Keratinocyte (primary cell): ENCODE measurements at regions not wholly inside any gene's neighbourhood (a gene's known extent, or its start where the extent isn't known, plus 50 kb on each side); places are given as distances from the start of the nearest gene placed in this dataset.

Source experiments
- DNase-seq: peaks from one replicate; pipeline ENCODE4 v3.0.0-alpha.2; 2011; ENCODE audit warnings: low read depth, missing footprints, low spot score
- FAIRE-seq: peaks from 2 replicates; lab custom pipeline; 2011; peaks lifted over from hg19 to GRCh38; lab: Jason Lieb, UNC
- H2AFZ ChIP-seq: 2 replicates; pipeline ENCODE4 v1.6.0; 2012; ENCODE audit warnings: low read length, control low read depth, inconsistent platforms; ENCODE audit not compliant: control insufficient read depth
- H3K27ac ChIP-seq: 2 replicates; pipeline ENCODE4 v1.5.1; 2011; ENCODE audit warnings: low read length; ENCODE audit not compliant: control insufficient read depth, insufficient read depth
- H3K27me3 ChIP-seq: 3 replicates; pipeline ENCODE4 v1.6.0; 2011; ENCODE audit warnings: low read length; ENCODE audit not compliant: control insufficient read depth, insufficient read depth; ENCODE audit errors: extremely low read depth
- H3K36me3 ChIP-seq, 2 experiments: 2 replicates in 1 of 2; 3 replicates in 1 of 2; pipeline ENCODE4 v1.5.1; 2011; ENCODE audit warnings: low read length in 2 of 2, mild to moderate bottlenecking in 1 of 2; ENCODE audit not compliant: control insufficient read depth in 2 of 2, insufficient read depth in 2 of 2; ENCODE audit errors: extremely low read depth in 1 of 2
- H3K4me1 ChIP-seq: 3 replicates; pipeline ENCODE4 v1.5.1; 2011; ENCODE audit warnings: low read length; ENCODE audit not compliant: control insufficient read depth, insufficient read depth; ENCODE audit errors: extremely low read depth
- H3K4me2 ChIP-seq: 3 replicates; pipeline ENCODE4 v1.6.0; 2011; ENCODE audit warnings: low read depth, low read length; ENCODE audit not compliant: control insufficient read depth, insufficient read depth; ENCODE audit errors: extremely low read depth
- H3K4me3 ChIP-seq, 3 experiments: fragments of 200-600 bp in 1 of 3; sonication (generic) in 1 of 3; 2 replicates in 2 of 3; 3 replicates in 1 of 3; pipeline ENCODE4 v1.5.1; 2011 to 2016; ENCODE audit warnings: low read length in 3 of 3, mild to moderate bottlenecking in 3 of 3, control low read depth in 2 of 3, inconsistent platforms in 1 of 3, low read depth in 1 of 3, mixed read lengths in 1 of 3, mixed run types in 1 of 3, moderate library complexity in 1 of 3; ENCODE audit not compliant: control insufficient read depth in 2 of 3, insufficient read depth in 2 of 3; ENCODE audit errors: extremely low read depth in 1 of 3
- H3K79me2 ChIP-seq: 2 replicates; pipeline ENCODE4 v1.6.0; 2012; ENCODE audit warnings: low read length; ENCODE audit not compliant: control insufficient read depth, insufficient read depth
- H3K9ac ChIP-seq: 3 replicates; pipeline ENCODE4 v1.6.0; 2011; ENCODE audit warnings: low read length; ENCODE audit not compliant: control insufficient read depth, insufficient read depth; ENCODE audit errors: extremely low read depth
- H3K9me1 ChIP-seq: 3 replicates; pipeline ENCODE4 v1.6.0; 2011; ENCODE audit warnings: low read length; ENCODE audit not compliant: control insufficient read depth, insufficient read depth; ENCODE audit errors: extremely low read depth
- H3K9me3 ChIP-seq: 2 replicates; pipeline ENCODE4 v1.5.1; 2012; ENCODE audit warnings: low read depth, low read length; ENCODE audit not compliant: control insufficient read depth
- H4K20me1 ChIP-seq: 3 replicates; pipeline ENCODE4 v1.6.0; 2011; ENCODE audit warnings: low read length; ENCODE audit not compliant: control insufficient read depth, insufficient read depth; ENCODE audit errors: extremely low read depth
- CTCF ChIP-seq, 3 experiments: IDR thresholded peaks in 1 of 3; conservative IDR thresholded peaks in 1 of 3; optimal IDR thresholded peaks in 1 of 3; 2 replicates in 2 of 3; 3 replicates in 1 of 3; pipeline versions ENCODE3 to v1.5.1; 2011; ENCODE audit warnings: low read length in 3 of 3, mild to moderate bottlenecking in 3 of 3, moderate library complexity in 2 of 3, control low read depth in 1 of 3, inconsistent platforms in 1 of 3; ENCODE audit not compliant: insufficient read depth in 2 of 3; ENCODE audit errors: extremely low read depth in 1 of 3
- EZH2 ChIP-seq: IDR thresholded peaks from one replicate; pipeline ENCODE4 v1.6.1; 2012; ENCODE audit warnings: inconsistent platforms, mild to moderate bottlenecking, low read length, moderate library complexity
- dilution Hi-C: fragments of 300-500 bp; cut with MboI; formaldehyde crosslinking; loops from one replicate; pipeline ENCODE4 v1.7.0; 2020; ENCODE audit warnings: low sequenced_read_pairs; ENCODE audit not compliant: extremely low pct_ligation_motif_present

DNA sequence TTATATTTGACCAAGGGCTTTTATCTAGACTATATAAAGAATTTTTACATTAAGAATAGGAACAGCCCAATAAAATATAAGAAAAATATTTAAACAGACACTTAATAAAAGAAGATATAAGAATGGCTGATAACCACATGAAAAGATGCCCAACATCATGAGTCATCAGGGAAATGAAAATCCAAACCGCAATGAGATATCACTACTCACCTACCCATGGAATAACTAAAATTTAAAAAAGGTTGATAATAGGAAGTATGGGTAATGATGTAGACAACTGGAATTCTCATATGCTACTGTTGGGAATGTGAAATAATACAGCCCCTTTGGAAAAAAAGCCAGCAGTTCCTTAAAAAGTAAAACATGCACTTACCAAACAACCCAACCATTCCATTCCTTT, 206.9 kb upstream of the PCSK5 start:
- H3K36me3 ChIP-seq, result no peaks in the 10 kb centered on the region
- no peak overlapping the region for H3K27ac ChIP-seq
- H3K9me1 ChIP-seq, result no peaks in the 10 kb centered on the region
- dilution Hi-C loops, result no loop called here
- no peak overlapping the region for H3K9ac ChIP-seq
- FAIRE-seq, result no peak
- H3K4me2 ChIP-seq, result no peak overlapping the region
- no peaks in the 10 kb centered on the region for H3K27me3 ChIP-seq
- no peaks in the 10 kb centered on the region for H4K20me1 ChIP-seq
- TF ChIP-seq EZH2, result no peak
- TF ChIP-seq CTCF (optimal IDR thresholded peaks at IDR 0.05 in 1 of 3, IDR thresholded peaks at IDR 0.05 in 1 of 3, conservative IDR thresholded peaks at IDR 0.05 in 1 of 3; ENCODE audit: extremely low read depth in 1 of 3, insufficient read depth in 2 of 3, low read length in 3 of 3), result no peak
- H2AFZ ChIP-seq, result no peak overlapping the region
- no peak overlapping the region for H3K4me3 ChIP-seq
- no peak for DNase-seq
- no peaks in the 10 kb centered on the region for H3K4me1 ChIP-seq
- no peaks in the 10 kb centered on the region for H3K79me2 ChIP-seq
- no peaks in the 10 kb centered on the region for H3K9me3 ChIP-seq

- Histone ChIP-seq H3K27me3 (no peaks in the 10 kb centered on the region), H3K36me3 (no peaks in the 10 kb centered on the region), H3K9ac (no peak overlapping the region), H4K20me1 (no peaks in the 10 kb centered on the region), H3K4me1 (no peaks in the 10 kb centered on the region), H3K4me2 (no peak overlapping the region), H3K9me3 (no peaks in the 10 kb centered on the region), H3K9me1 (no peaks in the 10 kb centered on the region), H2AFZ (no peak overlapping the region), H3K27ac (no peak overlapping the region), H3K4me3 (no peak overlapping the region), H3K79me2 (no peaks in the 10 kb centered on the region)
- dilution Hi-C loops, result no loop called here
- DNase-seq (no peak), FAIRE-seq (no peak)
- TF ChIP-seq EZH2 (no peak), CTCF (optimal IDR thresholded peaks at IDR 0.05 in 1 of 3, IDR thresholded peaks at IDR 0.05 in 1 of 3, conservative IDR thresholded peaks at IDR 0.05 in 1 of 3; ENCODE audit: extremely low read depth in 1 of 3, insufficient read depth in 2 of 3, low read length in 3 of 3) (no peak)
Observed at GRCh38 chr9:75685062-75685461, 205.4 kb upstream of the PCSK5 start.
